K562 (cell line): ENCODE measurements at regions not wholly inside any gene's neighbourhood (a gene's known extent, or its start where the extent isn't known, plus 50 kb on each side); places are given as distances from the start of the nearest gene placed in this dataset.

ENCODE experiments used
- ATAC-seq: fragments of 200-7000 bp; cut with Tn5 transposase; 3 replicates; pipeline ENCODE4 v1.9.1; 2020; ENCODE audit warnings: moderate library complexity
- BruUV-seq: library from RNA; stranded (reverse); fragments of 400-500 nt; replicated peaks from 2 replicates; lab custom pipeline; 2021; lab: Mats Ljungman, UMichigan
- CTCF ChIA-PET: fragments of 300-600 bp; formaldehyde crosslinking; extraction: SDS; loops from one replicate; lab custom pipeline; 2021; ENCODE audit warnings: low intra/inter-chr PET ratio; lab: Yijun Ruan, JAX
- POLR2A ChIA-PET: fragments of 300-600, 350-650 bp; sonication (Branson Sonifier 250); formaldehyde crosslinking; extraction: SDS; loops from one replicate; lab custom pipeline; 2021; ENCODE audit warnings: antibody characterized with exemption, inconsistent platforms; lab: Yijun Ruan, JAX
- DNase-seq, 4 experiments: peaks; one replicate each; pipeline versions ENCODE4 v3.0.0 to v3.0.0-alpha.2; 2011 to 2018; ENCODE audit warnings: low spot score in 3 of 4, mixed read lengths in 3 of 4; ENCODE audit errors: extremely low read depth in 1 of 4
- FAIRE-seq: peaks from 2 replicates; lab custom pipeline; 2011; peaks lifted over from hg19 to GRCh38; lab: Jason Lieb, UNC
- H2AFZ ChIP-seq: 2 replicates; pipeline ENCODE4 v1.6.0; 2011; ENCODE audit warnings: low read depth, low read length, control low read depth, inconsistent platforms
- H3K27ac ChIP-seq: fragments of 200-600 bp; 3 replicates; pipeline ENCODE4 v1.8.0; 2011; ENCODE audit warnings: low read depth, mild to moderate bottlenecking, control low read depth, inconsistent platforms, low read length, moderate library complexity, mixed read lengths; ENCODE audit errors: extremely low read depth
- H3K27me3 ChIP-seq, 2 experiments: fragments of 300-600 bp in 1 of 2; 2 replicates in 1 of 2; 3 replicates in 1 of 2; pipeline versions ENCODE4 v1.6.0 to v1.8.0; 2011; ENCODE audit warnings: inconsistent platforms in 2 of 2, low read length in 2 of 2, mild to moderate bottlenecking in 1 of 2, mixed read lengths in 1 of 2, moderate library complexity in 1 of 2; ENCODE audit not compliant: control insufficient read depth in 2 of 2, insufficient read depth in 2 of 2
- H3K36me3 ChIP-seq: fragments of 300-600 bp; 3 replicates; pipeline ENCODE4 v1.8.0; 2011; ENCODE audit warnings: mild to moderate bottlenecking, low read length, inconsistent platforms; ENCODE audit not compliant: control insufficient read depth, insufficient read depth
- H3K4me1 ChIP-seq, 2 experiments: fragments of 200-600 bp in 1 of 2; replicated peaks in 1 of 2; 2 replicates in 1 of 2; 3 replicates in 1 of 2; pipeline versions ENCODE4 v1.5.1 to v1.8.0; 2011; ENCODE audit warnings: inconsistent platforms in 2 of 2, low read length in 2 of 2, mild to moderate bottlenecking in 1 of 2, mixed read lengths in 1 of 2, moderate library complexity in 1 of 2; ENCODE audit not compliant: control insufficient read depth in 2 of 2, insufficient read depth in 2 of 2
- H3K4me2 ChIP-seq: 2 replicates; pipeline ENCODE4 v1.6.1; 2011; ENCODE audit warnings: low read length, control low read depth, inconsistent platforms, mixed read lengths; ENCODE audit not compliant: insufficient read depth
- H3K4me3 ChIP-seq: fragments of 200-600 bp; sonication (generic), shearing (Covaris generic); 2 replicates; pipeline ENCODE4 v1.5.1; 2016; ENCODE audit warnings: control low read depth, inconsistent platforms
- H3K79me2 ChIP-seq: fragments of 200-600 bp; 3 replicates; pipeline ENCODE4 v1.8.0; 2011; ENCODE audit warnings: low read length, inconsistent platforms; ENCODE audit not compliant: control insufficient read depth, insufficient read depth
- H3K9ac ChIP-seq, 2 experiments: 2 replicates each; pipeline versions ENCODE4 v1.6.0 to v1.6.1; 2011; ENCODE audit warnings: low read depth in 2 of 2, low read length in 2 of 2, control low read depth in 1 of 2, inconsistent platforms in 1 of 2, mild to moderate bottlenecking in 1 of 2, mixed read lengths in 1 of 2; ENCODE audit not compliant: insufficient read depth in 1 of 2
- H3K9me1 ChIP-seq: one replicate; pipeline ENCODE4 v1.6.0; 2011; ENCODE audit warnings: inconsistent platforms, mild to moderate bottlenecking, low read length, moderate library complexity; ENCODE audit not compliant: control insufficient read depth, insufficient read depth
- H3K9me3 ChIP-seq: replicated peaks from 2 replicates; pipeline ENCODE4 v1.5.1; 2011; ENCODE audit warnings: low read depth, low read length, inconsistent platforms; ENCODE audit not compliant: control insufficient read depth, insufficient read depth
- H4K20me1 ChIP-seq: replicated peaks from 2 replicates; pipeline ENCODE4 v1.6.1; 2011; ENCODE audit warnings: low read length, inconsistent platforms, mixed read lengths; ENCODE audit not compliant: control insufficient read depth, insufficient read depth
- BRF1 ChIP-seq: IDR thresholded peaks from 3 replicates; pipeline ENCODE4 v1.6.1; 2011; ENCODE audit warnings: borderline replicate concordance, mild to moderate bottlenecking; ENCODE audit not compliant: insufficient read length; ENCODE audit errors: extremely low read depth
- CBX3 ChIP-seq, 2 experiments: IDR thresholded peaks; 1 replicate in 1 of 2; 2 replicates in 1 of 2; pipeline ENCODE4 v1.6.1; 2012; ENCODE audit warnings: inconsistent platforms in 2 of 2, low read length in 2 of 2, borderline replicate concordance in 1 of 2, control low read depth in 1 of 2
- ELK1 ChIP-seq: sonication (generic); formaldehyde crosslinking; IDR thresholded peaks from 2 replicates; pipeline ENCODE4 v1.8.1; 2022; ENCODE audit warnings: missing genetic modification reagents
- ELK3 ChIP-seq: fragments of 450-650 bp; formaldehyde crosslinking; IDR thresholded peaks from 2 replicates; pipeline ENCODE4 v1.4.0; 2020; ENCODE audit warnings: mild to moderate bottlenecking
- EZH2 ChIP-seq: IDR thresholded peaks from 2 replicates; pipeline ENCODE4 v1.6.1; 2012; ENCODE audit warnings: low read depth, mild to moderate bottlenecking, inconsistent platforms, low read length, borderline replicate concordance
- GABPA ChIP-seq: fragments of 200-800 bp; sonication (Bioruptor generic); conservative IDR thresholded peaks from 2 replicates; pipeline ENCODE4 v1.6.1; 2016; ENCODE audit warnings: low read depth, missing genetic modification characterization, missing compliant biosample characterization
- RNF2 ChIP-seq: sonication (generic); IDR thresholded peaks from 2 replicates; pipeline ENCODE4 v1.6.1; 2016
- SNIP1 ChIP-seq: fragments of 450-650 bp; IDR thresholded peaks from 2 replicates; pipeline ENCODE4 v1.7.1; 2017; ENCODE audit warnings: low read depth, mild to moderate bottlenecking
- ZBED1 ChIP-seq: IDR thresholded peaks from 2 replicates; pipeline ENCODE4 v1.6.1; 2014
- ZBTB17 ChIP-seq: fragments of 450-650 bp; formaldehyde crosslinking; IDR thresholded peaks from 2 replicates; pipeline ENCODE4 v1.4.0; 2020; ENCODE audit warnings: mild to moderate bottlenecking
- ZNF140 ChIP-seq: fragments of 250-450 bp; sonication (Bioruptor Pico); IDR thresholded peaks from 2 replicates; pipeline ENCODE4 v1.8.0; 2021; ENCODE audit warnings: moderate library complexity, mild to moderate bottlenecking, inconsistent platforms
- ZNF696 ChIP-seq: fragments of 250-450 bp; sonication (Bioruptor Pico); conservative IDR thresholded peaks from 2 replicates; pipeline ENCODE4 v1.4.0; 2020; ENCODE audit warnings: mild to moderate bottlenecking, moderate library complexity
- ZNF75A ChIP-seq: fragments of 450-650 bp; formaldehyde crosslinking; IDR thresholded peaks from 2 replicates; pipeline ENCODE4 v1.4.0; 2020; ENCODE audit warnings: mild to moderate bottlenecking
- WGBS: fragments of 100-300 bp; shearing (Covaris generic); methylation state at CpG from one replicate; pipeline ENCODE4 v1.1.6; 2016; ENCODE audit warnings: low coverage, mixed read lengths; ENCODE audit not compliant: insufficient coverage; ENCODE audit errors: missing lambda C conversion rate; 5-methylcytosine and 5-hydroxymethylcytosine counted together
- in situ Hi-C: fragments of 300-500 bp; cut with MboI; formaldehyde crosslinking; loops from 4 replicates; pipeline ENCODE4 v1.15.0; 2018; ENCODE audit warnings: inconsistent platforms, mixed read lengths
- intact Hi-C: fragments of 100-400 bp; cut with micrococcal nuclease; formaldehyde crosslinking; loops from 2 replicates; pipeline ENCODE4 v1.14.2; 2022
- TF ChIP-seq, protein P1 (sequence below): fragments of 450-650 bp; formaldehyde crosslinking; IDR thresholded peaks from 2 replicates; pipeline ENCODE4 v1.4.0; 2020; ENCODE audit warnings: mild to moderate bottlenecking, mixed read lengths
- TF ChIP-seq, protein P2 (sequence below): fragments of 250-450 bp; sonication (Bioruptor Pico); IDR thresholded peaks from 2 replicates; pipeline ENCODE4 v1.4.0; 2020; ENCODE audit warnings: mild to moderate bottlenecking, moderate library complexity

GRCh38 chr6:93842178-93842577 is 422.8 kb upstream of the EPHA7 start:
- H3K27ac ChIP-seq, result no peak overlapping the region
- CTCF ChIA-PET, result no interaction called here
- intact Hi-C loops, result no loop called here
- H3K79me2 ChIP-seq, result no peaks in the 10 kb centered on the region
- H4K20me1 ChIP-seq, result no peaks in the 10 kb centered on the region
- no peaks in the 10 kb centered on the region for H3K27me3 ChIP-seq
- no peaks in the 10 kb centered on the region for H3K4me1 ChIP-seq
- no peak overlapping the region for H3K9ac ChIP-seq
- H3K9me3 ChIP-seq, result no peaks in the 10 kb centered on the region
- FAIRE-seq (no peak), DNase-seq (no peak), ATAC-seq (no peak)
- no peaks in the 10 kb centered on the region for H3K36me3 ChIP-seq
- H3K4me2 ChIP-seq, result no peak overlapping the region
- POLR2A ChIA-PET, result no interaction called here
- in situ Hi-C loops, result no loop called here
- BruUV-seq, result no TSS peak
- no peak overlapping the region for H2AFZ ChIP-seq
- 0% methylated on average over 1 of the region's 1 CpG for WGBS
- no peak overlapping the region for H3K4me3 ChIP-seq
- H3K9me1 ChIP-seq, result no peaks in the 10 kb centered on the region
- TF ChIP-seq ZBED1 (no peak), RNF2 (no peak), BRF1 (no peak), GABPA (tag) (no peak), ZNF696 (no peak), ELK1 (no peak), ZNF140 (CRISPR knock-in tag) (no peak), ZNF75A (CRISPR knock-in tag) (no peak), SNIP1 (no peak), EZH2 (no peak), CBX3 (IDR thresholded peaks at IDR 0.05; ENCODE audit: borderline replicate concordance in 1 of 2, low read length in 2 of 2) (no peak), ELK3 (CRISPR knock-in tag) (no peak), ZBTB17 (no peak)
- TF ChIP-seq, protein P1, sequence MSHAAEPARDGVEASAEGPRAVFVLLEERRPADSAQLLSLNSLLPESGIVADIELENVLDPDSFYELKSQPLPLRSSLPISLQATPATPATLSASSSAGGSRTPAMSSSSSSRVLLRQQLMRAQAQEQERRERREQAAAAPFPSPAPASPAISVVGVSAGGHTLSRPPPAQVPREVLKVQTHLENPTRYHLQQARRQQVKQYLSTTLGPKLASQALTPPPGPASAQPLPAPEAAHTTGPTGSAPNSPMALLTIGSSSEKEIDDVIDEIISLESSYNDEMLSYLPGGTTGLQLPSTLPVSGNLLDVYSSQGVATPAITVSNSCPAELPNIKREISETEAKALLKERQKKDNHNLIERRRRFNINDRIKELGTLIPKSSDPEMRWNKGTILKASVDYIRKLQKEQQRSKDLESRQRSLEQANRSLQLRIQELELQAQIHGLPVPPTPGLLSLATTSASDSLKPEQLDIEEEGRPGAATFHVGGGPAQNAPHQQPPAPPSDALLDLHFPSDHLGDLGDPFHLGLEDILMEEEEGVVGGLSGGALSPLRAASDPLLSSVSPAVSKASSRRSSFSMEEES (CRISPR knock-in tag), result no peak
- TF ChIP-seq, protein P2, sequence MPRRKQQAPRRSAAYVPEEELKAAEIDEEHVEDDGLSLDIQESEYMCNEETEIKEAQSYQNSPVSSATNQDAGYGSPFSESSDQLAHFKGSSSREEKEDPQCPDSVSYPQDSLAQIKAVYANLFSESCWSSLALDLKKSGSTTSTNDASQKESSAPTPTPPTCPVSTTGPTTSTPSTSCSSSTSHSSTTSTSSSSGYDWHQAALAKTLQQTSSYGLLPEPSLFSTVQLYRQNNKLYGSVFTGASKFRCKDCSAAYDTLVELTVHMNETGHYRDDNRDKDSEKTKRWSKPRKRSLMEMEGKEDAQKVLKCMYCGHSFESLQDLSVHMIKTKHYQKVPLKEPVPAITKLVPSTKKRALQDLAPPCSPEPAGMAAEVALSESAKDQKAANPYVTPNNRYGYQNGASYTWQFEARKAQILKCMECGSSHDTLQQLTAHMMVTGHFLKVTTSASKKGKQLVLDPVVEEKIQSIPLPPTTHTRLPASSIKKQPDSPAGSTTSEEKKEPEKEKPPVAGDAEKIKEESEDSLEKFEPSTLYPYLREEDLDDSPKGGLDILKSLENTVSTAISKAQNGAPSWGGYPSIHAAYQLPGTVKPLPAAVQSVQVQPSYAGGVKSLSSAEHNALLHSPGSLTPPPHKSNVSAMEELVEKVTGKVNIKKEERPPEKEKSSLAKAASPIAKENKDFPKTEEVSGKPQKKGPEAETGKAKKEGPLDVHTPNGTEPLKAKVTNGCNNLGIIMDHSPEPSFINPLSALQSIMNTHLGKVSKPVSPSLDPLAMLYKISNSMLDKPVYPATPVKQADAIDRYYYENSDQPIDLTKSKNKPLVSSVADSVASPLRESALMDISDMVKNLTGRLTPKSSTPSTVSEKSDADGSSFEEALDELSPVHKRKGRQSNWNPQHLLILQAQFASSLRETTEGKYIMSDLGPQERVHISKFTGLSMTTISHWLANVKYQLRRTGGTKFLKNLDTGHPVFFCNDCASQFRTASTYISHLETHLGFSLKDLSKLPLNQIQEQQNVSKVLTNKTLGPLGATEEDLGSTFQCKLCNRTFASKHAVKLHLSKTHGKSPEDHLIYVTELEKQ (CRISPR knock-in tag), result no peak
